HG03175 (cell line): ENCODE measurements at regions not wholly inside any gene's neighbourhood (a gene's known extent, or its start where the extent isn't known, plus 50 kb on each side); places are given as distances from the start of the nearest gene placed in this dataset.
"Not testable (repeated sequence)": the region's sequence is repeated elsewhere in the genome, so short reads cannot be mapped to it uniquely, and the experiment has no call there.

Experiments used
- ATAC-seq: cut with Tn5 transposase; IDR thresholded peaks from one replicate; pipeline ENCODE4 v1.9.1; 2021; ENCODE audit warnings: mild to moderate bottlenecking, moderate library complexity; ENCODE audit not compliant: unreplicated experiment

- ATAC-seq, result no peak
Measured at GRCh38 chr15:95044745-95045417, 813.5 kb downstream of the MCTP2 start.

GRCh38 chr15:95051861-95052260, 820.5 kb downstream of the MCTP2 start:
- no peak for ATAC-seq

GRCh38 chr15:95059346-95059905, 828.1 kb downstream of the MCTP2 start:
- ATAC-seq, result no peak

- ATAC-seq, result no peak
Measured at GRCh38 chr15:95068701-95069521, 837.5 kb downstream of the MCTP2 start.

- ATAC-seq, result no peak
Measured at GRCh38 chr15:95075792-95076677, 844.7 kb downstream of the MCTP2 start.

- no peak for ATAC-seq
Measured at GRCh38 chr15:95076678-95076990, 845.3 kb downstream of the MCTP2 start.

- ATAC-seq, result no peak
Measured at GRCh38 chr15:95078003-95078402, 846.6 kb downstream of the MCTP2 start.

GRCh38 chr15:95080228-95080627, 848.9 kb downstream of the MCTP2 start:
- ATAC-seq, result not testable (repeated sequence)

- no peak for ATAC-seq
Measured at GRCh38 chr15:95085056-95085455, 853.7 kb downstream of the MCTP2 start.

- ATAC-seq, result no peak
Measured at GRCh38 chr15:95086531-95087252, 855.3 kb downstream of the MCTP2 start.

- no peak for ATAC-seq
Measured at GRCh38 chr15:95087253-95087609, 855.9 kb downstream of the MCTP2 start.

GRCh38 chr15:95091444-95091843, 860.1 kb downstream of the MCTP2 start:
- no peak for ATAC-seq

GRCh38 chr15:95095250-95095649, 863.9 kb downstream of the MCTP2 start:
- no peak for ATAC-seq

GRCh38 chr15:95096651-95097050, 865.3 kb downstream of the MCTP2 start:
- ATAC-seq, result no peak

GRCh38 chr15:95097361-95097760, 866.0 kb downstream of the MCTP2 start:
- no peak for ATAC-seq

GRCh38 chr15:95105229-95105628, 873.9 kb downstream of the MCTP2 start:
- no peak for ATAC-seq

- no peak for ATAC-seq
Measured at GRCh38 chr15:95106801-95107200, 875.4 kb downstream of the MCTP2 start.

GRCh38 chr15:95108673-95109072, 877.3 kb downstream of the MCTP2 start:
- no peak for ATAC-seq

- no peak for ATAC-seq
Measured at GRCh38 chr15:95111969-95112368, 880.6 kb downstream of the MCTP2 start.

- ATAC-seq, result no peak
Measured at GRCh38 chr15:95113041-95113440, 881.7 kb downstream of the MCTP2 start.
